Prostate gland (tissue), 2 donors: ENCODE measurements at regions not wholly inside any gene's neighbourhood (a gene's known extent, or its start where the extent isn't known, plus 50 kb on each side); places are given as distances from the start of the nearest gene placed in this dataset.
"Not testable (repeated sequence)": the region's sequence is repeated elsewhere in the genome, so short reads cannot be mapped to it uniquely, and the experiment has no call there.

Experiments used
- DNase-seq: peaks from one replicate; pipeline ENCODE4 v3.0.0-alpha.2; 2019; ENCODE audit warnings: low spot score
- H3K27ac ChIP-seq, 2 donors: fragments of 200-600 bp; sonication (generic); 2 replicates each; pipeline ENCODE4 v1.5.1; 2017 to 2019
- H3K27me3 ChIP-seq: fragments of 200-600 bp; sonication (generic); replicated peaks from 2 replicates; pipeline ENCODE4 v1.5.1; 2019; ENCODE audit not compliant: insufficient read depth
- H3K36me3 ChIP-seq, 2 donors: fragments of 200-600 bp; sonication (generic); 1 replicate in 1 of 2; 2 replicates in 1 of 2; pipeline versions ENCODE4 v1.5.1 to v1.8.1; 2017 to 2019
- H3K4me1 ChIP-seq: fragments of 200-600 bp; sonication (generic); replicated peaks from 2 replicates; pipeline ENCODE4 v1.5.1; 2019
- H3K4me3 ChIP-seq, 2 donors: fragments of 200-600 bp; sonication (generic); 2 replicates each; pipeline ENCODE4 v1.5.1; 2017 to 2019
- H3K9me3 ChIP-seq: fragments of 200-600 bp; sonication (generic); 2 replicates; pipeline ENCODE4 v1.5.1; 2017
- CTCF ChIP-seq, 4 experiments: fragments of 200-600 bp in 2 of 4; fragments of 450-650 bp in 2 of 4; sonication (generic) in 2 of 4; IDR thresholded peaks; 1 replicate in 3 of 4; 2 replicates in 1 of 4; pipeline ENCODE4 v1.5.1; 2016 to 2019; ENCODE audit warnings: antibody characterized with exemption in 4 of 4, mild to moderate bottlenecking in 2 of 4, moderate library complexity in 2 of 4
- POLR2A ChIP-seq: fragments of 450-650 bp; IDR thresholded peaks from one replicate; pipeline ENCODE4 v1.6.1; 2016; ENCODE audit warnings: antibody characterized with exemption, mild to moderate bottlenecking
- POLR2AphosphoS5 ChIP-seq: sonication (generic); formaldehyde crosslinking; IDR thresholded peaks from one replicate; pipeline ENCODE4 v1.6.1; 2017; ENCODE audit warnings: antibody characterized with exemption
- WGBS: methylation state at CpG from one replicate; pipeline ENCODE4 v1.1.5; 2018; 5-methylcytosine and 5-hydroxymethylcytosine counted together
- intact Hi-C: fragments of 100-400 bp; cut with DNase I; formaldehyde crosslinking; loops from one replicate; pipeline ENCODE4 v1.14.2; 2022

GRCh38 chr4:18113710-18114331 is 92.3 kb upstream of the LCORL start:
- DNase-seq = no peak
- Histone ChIP-seq H3K36me3 (no peaks in the 10 kb centered on the region), H3K27ac (no peak overlapping the region), H3K4me1 (no peaks in the 10 kb centered on the region), H3K9me3 (no peaks in the 10 kb centered on the region), H3K4me3 (no peak overlapping the region), H3K27me3 (no peaks in the 10 kb centered on the region)
- intact Hi-C loops = no loop called here
- WGBS = 87% methylated on average over 2 of the region's 2 CpGs
- TF ChIP-seq POLR2A = no peak
- TF ChIP-seq CTCF (IDR thresholded peaks at IDR 0.05) = no peak

GRCh38 chr4:18111081-18111480 is 89.5 kb upstream of the LCORL start:
- Histone ChIP-seq H3K4me1 (no peaks in the 10 kb centered on the region), H3K4me3 (no peak overlapping the region), H3K27ac (no peak overlapping the region), H3K27me3 (no peaks in the 10 kb centered on the region), H3K36me3 (no peaks in the 10 kb centered on the region), H3K9me3 (no peaks in the 10 kb centered on the region)
- intact Hi-C loops = no loop called here
- TF ChIP-seq POLR2AphosphoS5 (no peak), CTCF (IDR thresholded peaks at IDR 0.05) (no peak), POLR2A (no peak)
- 67% methylated on average over 4 of the region's 4 CpGs for WGBS
- no peak for DNase-seq

GRCh38 chr4:18110099-18110498 is 88.5 kb upstream of the LCORL start:
- H3K27me3 ChIP-seq = no peaks in the 10 kb centered on the region
- DNase-seq = no peak
- WGBS = 33% methylated on average over 6 of the region's 6 CpGs
- intact Hi-C loops = no loop called here
- H3K36me3 ChIP-seq = no peaks in the 10 kb centered on the region
- no peak overlapping the region for H3K4me3 ChIP-seq
- TF ChIP-seq CTCF (IDR thresholded peaks at IDR 0.05) = no peak
- TF ChIP-seq POLR2A = no peak
- TF ChIP-seq POLR2AphosphoS5 = no peak
- H3K4me1 ChIP-seq = no peaks in the 10 kb centered on the region
- no peak overlapping the region for H3K27ac ChIP-seq
- no peaks in the 10 kb centered on the region for H3K9me3 ChIP-seq

- WGBS = 47% methylated on average over 3 of the region's 3 CpGs
Observed at GRCh38 chr4:18109676-18110075, 88.1 kb upstream of the LCORL start.

GRCh38 chr4:18107848-18108528 is 86.4 kb upstream of the LCORL start:
- H3K36me3 ChIP-seq, H3K4me3 ChIP-seq, DNase-seq, H3K4me1 ChIP-seq, H3K9me3 ChIP-seq, H3K27me3 ChIP-seq, intact Hi-C loops, H3K27ac ChIP-seq: not testable (repeated sequence)
- WGBS = 73% methylated on average over 4 of the region's 4 CpGs

More at GRCh38 chr4:18109676-18110075, 88.1 kb upstream of the LCORL start:
- Histone ChIP-seq H3K27me3 (no peaks in the 10 kb centered on the region), H3K4me1 (no peaks in the 10 kb centered on the region), H3K9me3 (no peaks in the 10 kb centered on the region), H3K27ac (no peak overlapping the region), H3K36me3 (no peaks in the 10 kb centered on the region), H3K4me3 (no peak overlapping the region)
- intact Hi-C loops = no loop called here
- no peak for TF ChIP-seq POLR2AphosphoS5
- TF ChIP-seq POLR2A = no peak
- TF ChIP-seq CTCF (IDR thresholded peaks at IDR 0.05) = no peak
- no peak for DNase-seq
